K562 (cell line): ENCODE measurements at regions not wholly inside any gene's neighbourhood (a gene's known extent, or its start where the extent isn't known, plus 50 kb on each side); places are given as distances from the start of the nearest gene placed in this dataset.

Experiments
- ATAC-seq: fragments of 200-7000 bp; cut with Tn5 transposase; 3 replicates; pipeline ENCODE4 v1.9.1; 2020; ENCODE audit warnings: moderate library complexity
- BruUV-seq: library from RNA; stranded (reverse); fragments of 400-500 nt; replicated peaks from 2 replicates; lab custom pipeline; 2021; lab: Mats Ljungman, UMichigan
- CTCF ChIA-PET: fragments of 300-600 bp; formaldehyde crosslinking; extraction: SDS; loops from one replicate; lab custom pipeline; 2021; ENCODE audit warnings: low intra/inter-chr PET ratio; lab: Yijun Ruan, JAX
- POLR2A ChIA-PET: fragments of 300-600, 350-650 bp; sonication (Branson Sonifier 250); formaldehyde crosslinking; extraction: SDS; loops from one replicate; lab custom pipeline; 2021; ENCODE audit warnings: antibody characterized with exemption, inconsistent platforms; lab: Yijun Ruan, JAX
- DNase-seq, 4 experiments: peaks; one replicate each; pipeline versions ENCODE4 v3.0.0 to v3.0.0-alpha.2; 2011 to 2018; ENCODE audit warnings: low spot score in 3 of 4, mixed read lengths in 3 of 4; ENCODE audit errors: extremely low read depth in 1 of 4
- FAIRE-seq: peaks from 2 replicates; lab custom pipeline; 2011; peaks lifted over from hg19 to GRCh38; lab: Jason Lieb, UNC
- H2AFZ ChIP-seq: 2 replicates; pipeline ENCODE4 v1.6.0; 2011; ENCODE audit warnings: low read depth, low read length, control low read depth, inconsistent platforms
- H3K27ac ChIP-seq: fragments of 200-600 bp; 3 replicates; pipeline ENCODE4 v1.8.0; 2011; ENCODE audit warnings: low read depth, mild to moderate bottlenecking, control low read depth, inconsistent platforms, low read length, moderate library complexity, mixed read lengths; ENCODE audit errors: extremely low read depth
- H3K27me3 ChIP-seq, 2 experiments: fragments of 300-600 bp in 1 of 2; 2 replicates in 1 of 2; 3 replicates in 1 of 2; pipeline versions ENCODE4 v1.6.0 to v1.8.0; 2011; ENCODE audit warnings: inconsistent platforms in 2 of 2, low read length in 2 of 2, mild to moderate bottlenecking in 1 of 2, mixed read lengths in 1 of 2, moderate library complexity in 1 of 2; ENCODE audit not compliant: control insufficient read depth in 2 of 2, insufficient read depth in 2 of 2
- H3K36me3 ChIP-seq: fragments of 300-600 bp; 3 replicates; pipeline ENCODE4 v1.8.0; 2011; ENCODE audit warnings: mild to moderate bottlenecking, low read length, inconsistent platforms; ENCODE audit not compliant: control insufficient read depth, insufficient read depth
- H3K4me1 ChIP-seq, 2 experiments: fragments of 200-600 bp in 1 of 2; replicated peaks in 1 of 2; 2 replicates in 1 of 2; 3 replicates in 1 of 2; pipeline versions ENCODE4 v1.5.1 to v1.8.0; 2011; ENCODE audit warnings: inconsistent platforms in 2 of 2, low read length in 2 of 2, mild to moderate bottlenecking in 1 of 2, mixed read lengths in 1 of 2, moderate library complexity in 1 of 2; ENCODE audit not compliant: control insufficient read depth in 2 of 2, insufficient read depth in 2 of 2
- H3K4me2 ChIP-seq: 2 replicates; pipeline ENCODE4 v1.6.1; 2011; ENCODE audit warnings: low read length, control low read depth, inconsistent platforms, mixed read lengths; ENCODE audit not compliant: insufficient read depth
- H3K4me3 ChIP-seq: fragments of 200-600 bp; sonication (generic), shearing (Covaris generic); 2 replicates; pipeline ENCODE4 v1.5.1; 2016; ENCODE audit warnings: control low read depth, inconsistent platforms
- H3K79me2 ChIP-seq: fragments of 200-600 bp; 3 replicates; pipeline ENCODE4 v1.8.0; 2011; ENCODE audit warnings: low read length, inconsistent platforms; ENCODE audit not compliant: control insufficient read depth, insufficient read depth
- H3K9ac ChIP-seq, 2 experiments: 2 replicates each; pipeline versions ENCODE4 v1.6.0 to v1.6.1; 2011; ENCODE audit warnings: low read depth in 2 of 2, low read length in 2 of 2, control low read depth in 1 of 2, inconsistent platforms in 1 of 2, mild to moderate bottlenecking in 1 of 2, mixed read lengths in 1 of 2; ENCODE audit not compliant: insufficient read depth in 1 of 2
- H3K9me1 ChIP-seq: one replicate; pipeline ENCODE4 v1.6.0; 2011; ENCODE audit warnings: inconsistent platforms, mild to moderate bottlenecking, low read length, moderate library complexity; ENCODE audit not compliant: control insufficient read depth, insufficient read depth
- H3K9me3 ChIP-seq: replicated peaks from 2 replicates; pipeline ENCODE4 v1.5.1; 2011; ENCODE audit warnings: low read depth, low read length, inconsistent platforms; ENCODE audit not compliant: control insufficient read depth, insufficient read depth
- H4K20me1 ChIP-seq: replicated peaks from 2 replicates; pipeline ENCODE4 v1.6.1; 2011; ENCODE audit warnings: low read length, inconsistent platforms, mixed read lengths; ENCODE audit not compliant: control insufficient read depth, insufficient read depth
- ATF7 ChIP-seq: fragments of 450-650 bp; IDR thresholded peaks from 2 replicates; pipeline ENCODE4 v1.7.1; 2014; ENCODE audit warnings: mild to moderate bottlenecking, moderate library complexity
- CHCHD3 ChIP-seq: fragments of 250-450 bp; sonication (Bioruptor Pico); IDR thresholded peaks from 2 replicates; pipeline ENCODE4 v2.1.2; 2022; ENCODE audit warnings: mild to moderate bottlenecking
- FOXM1 ChIP-seq, 2 experiments: fragments of 450-650 bp in 1 of 2; sonication (generic) in 1 of 2; formaldehyde crosslinking in 1 of 2; IDR thresholded peaks; 2 replicates each; pipeline versions ENCODE4 v1.6.1 to v1.9.0; 2017 to 2022; ENCODE audit warnings: low read depth in 2 of 2, mild to moderate bottlenecking in 2 of 2, missing genetic modification reagents in 1 of 2, moderate library complexity in 1 of 2
- GATAD2B ChIP-seq: fragments of 450-650 bp; IDR thresholded peaks from 2 replicates; pipeline ENCODE4 v1.6.1; 2017; ENCODE audit warnings: mild to moderate bottlenecking, borderline replicate concordance
- HDAC8 ChIP-seq: fragments of 450-650 bp; IDR thresholded peaks from 2 replicates; pipeline ENCODE4 v1.6.1; 2016; ENCODE audit warnings: mild to moderate bottlenecking, missing genetic modification characterization, moderate library complexity, missing compliant biosample characterization
- JUND ChIP-seq, 2 experiments: IDR thresholded peaks; 2 replicates in 1 of 2; 3 replicates in 1 of 2; pipeline ENCODE4 v1.6.1; 2011; ENCODE audit warnings: borderline replicate concordance in 2 of 2, low read depth in 2 of 2, low read length in 2 of 2, improper control_type of control experiment in 1 of 2, missing biosample characterization in 1 of 2, missing genetic modification characterization in 1 of 2, missing genetic modification reagents in 1 of 2
- LARP7 ChIP-seq: fragments of 450-650 bp; IDR thresholded peaks from 2 replicates; pipeline ENCODE4 v1.6.1; 2016
- LCOR ChIP-seq: sonication (generic); formaldehyde crosslinking; IDR thresholded peaks from 2 replicates; pipeline ENCODE4 v1.8.0; 2022; ENCODE audit warnings: mild to moderate bottlenecking, missing genetic modification reagents
- MCM7 ChIP-seq, 2 experiments: fragments of 450-650 bp; IDR thresholded peaks; 2 replicates each; pipeline ENCODE4 v1.6.1; 2016 to 2018
- MTA1 ChIP-seq: fragments of 450-650 bp; IDR thresholded peaks from 2 replicates; pipeline ENCODE4 v1.6.1; 2017; ENCODE audit warnings: borderline replicate concordance
- SIN3B ChIP-seq: fragments of 450-650 bp; IDR thresholded peaks from 2 replicates; pipeline ENCODE4 v1.6.1; 2017; ENCODE audit warnings: low read depth, mild to moderate bottlenecking, moderate library complexity
- ZNF140 ChIP-seq: fragments of 250-450 bp; sonication (Bioruptor Pico); IDR thresholded peaks from 2 replicates; pipeline ENCODE4 v1.8.0; 2021; ENCODE audit warnings: moderate library complexity, mild to moderate bottlenecking, inconsistent platforms
- in situ Hi-C: fragments of 300-500 bp; cut with MboI; formaldehyde crosslinking; loops from 4 replicates; pipeline ENCODE4 v1.15.0; 2018; ENCODE audit warnings: inconsistent platforms, mixed read lengths
- intact Hi-C: fragments of 100-400 bp; cut with micrococcal nuclease; formaldehyde crosslinking; loops from 2 replicates; pipeline ENCODE4 v1.14.2; 2022
- TF ChIP-seq, protein P1 (sequence below): fragments of 250-450 bp; sonication (Bioruptor Pico); IDR thresholded peaks from 2 replicates; pipeline ENCODE4 v1.4.0; 2020; ENCODE audit warnings: borderline replicate concordance
- TF ChIP-seq, protein P2 (sequence below): fragments of 250-450 bp; sonication (Bioruptor Pico); IDR thresholded peaks from 2 replicates; pipeline ENCODE4 v1.5.0; 2021; ENCODE audit warnings: mild to moderate bottlenecking, borderline replicate concordance

DNA sequence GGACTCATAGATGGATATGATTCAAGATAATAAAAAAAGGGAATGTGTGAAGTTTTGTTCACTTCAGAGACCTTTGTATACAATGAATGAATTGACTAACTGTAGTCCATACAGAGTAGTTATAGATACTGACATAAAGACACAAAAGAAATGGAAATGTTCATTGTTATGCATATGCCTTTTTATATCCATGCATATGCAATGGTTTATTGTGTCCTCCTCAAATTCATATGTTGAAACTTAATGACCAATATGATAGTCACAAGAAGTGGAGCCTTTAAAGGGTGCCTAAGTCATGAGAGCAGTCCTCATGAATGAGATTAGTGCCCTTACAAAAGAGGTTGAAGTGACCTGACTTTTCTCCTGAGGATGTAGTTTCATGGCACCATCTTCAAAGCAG lies 467.5 kb upstream of the NDST4 start:
- Histone ChIP-seq H2AFZ (no peak overlapping the region), H3K79me2 (no peaks in the 10 kb centered on the region), H3K27ac (no peak overlapping the region), H4K20me1 (no peaks in the 10 kb centered on the region), H3K9ac (no peak overlapping the region), H3K4me1 (no peaks in the 10 kb centered on the region), H3K4me3 (no peak overlapping the region), H3K36me3 (no peaks in the 10 kb centered on the region), H3K27me3 (no peaks in the 10 kb centered on the region), H3K9me1 (no peaks in the 10 kb centered on the region), H3K9me3 (no peaks in the 10 kb centered on the region; the same call in 1 of the 2 replicates), H3K4me2 (no peak overlapping the region)
- in situ Hi-C loops = no loop called here
- ATAC-seq = no peak
- no TSS peak for BruUV-seq
- FAIRE-seq = no peak
- ChIA-PET CTCF (no interaction called here), POLR2A (no interaction called here)
- intact Hi-C loops = loop anchor here (5.0 kb wide), 1 partner anchor 659 kb away; no protein-coding TSS in a partner anchor
- TF ChIP-seq LARP7 (no peak), HDAC8 (no peak), ATF7 (no peak), ZNF140 (CRISPR knock-in tag) (no peak), JUND (IDR thresholded peaks at IDR 0.05; ENCODE audit: borderline replicate concordance, low read depth, low read length) (no peak), JUND (tag; IDR thresholded peaks at IDR 0.05; ENCODE audit: borderline replicate concordance, low read depth, low read length) (no peak), LCOR (CRISPR knock-in tag) (no peak), SIN3B (no peak), FOXM1 (IDR thresholded peaks at IDR 0.05; ENCODE audit: low read depth) (no peak), FOXM1 (CRISPR knock-in tag; IDR thresholded peaks at IDR 0.05; ENCODE audit: low read depth) (no peak), GATAD2B (no peak), MCM7 (IDR thresholded peaks at IDR 0.05) (no peak), CHCHD3 (CRISPR knock-in tag) (no peak), MTA1 (no peak)
- TF ChIP-seq, protein P1, sequence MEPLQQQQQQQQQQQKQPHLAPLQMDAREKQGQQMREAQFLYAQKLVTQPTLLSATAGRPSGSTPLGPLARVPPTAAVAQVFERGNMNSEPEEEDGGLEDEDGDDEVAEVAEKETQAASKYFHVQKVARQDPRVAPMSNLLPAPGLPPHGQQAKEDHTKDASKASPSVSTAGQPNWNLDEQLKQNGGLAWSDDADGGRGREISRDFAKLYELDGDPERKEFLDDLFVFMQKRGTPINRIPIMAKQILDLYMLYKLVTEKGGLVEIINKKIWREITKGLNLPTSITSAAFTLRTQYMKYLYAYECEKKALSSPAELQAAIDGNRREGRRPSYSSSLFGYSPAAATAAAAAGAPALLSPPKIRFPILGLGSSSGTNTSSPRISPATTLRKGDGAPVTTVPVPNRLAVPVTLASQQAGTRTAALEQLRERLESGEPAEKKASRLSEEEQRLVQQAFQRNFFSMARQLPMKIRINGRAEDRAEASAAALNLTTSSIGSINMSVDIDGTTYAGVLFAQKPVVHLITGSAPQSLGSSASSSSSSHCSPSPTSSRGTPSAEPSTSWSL (CRISPR knock-in tag) = no peak
- TF ChIP-seq, protein P2, sequence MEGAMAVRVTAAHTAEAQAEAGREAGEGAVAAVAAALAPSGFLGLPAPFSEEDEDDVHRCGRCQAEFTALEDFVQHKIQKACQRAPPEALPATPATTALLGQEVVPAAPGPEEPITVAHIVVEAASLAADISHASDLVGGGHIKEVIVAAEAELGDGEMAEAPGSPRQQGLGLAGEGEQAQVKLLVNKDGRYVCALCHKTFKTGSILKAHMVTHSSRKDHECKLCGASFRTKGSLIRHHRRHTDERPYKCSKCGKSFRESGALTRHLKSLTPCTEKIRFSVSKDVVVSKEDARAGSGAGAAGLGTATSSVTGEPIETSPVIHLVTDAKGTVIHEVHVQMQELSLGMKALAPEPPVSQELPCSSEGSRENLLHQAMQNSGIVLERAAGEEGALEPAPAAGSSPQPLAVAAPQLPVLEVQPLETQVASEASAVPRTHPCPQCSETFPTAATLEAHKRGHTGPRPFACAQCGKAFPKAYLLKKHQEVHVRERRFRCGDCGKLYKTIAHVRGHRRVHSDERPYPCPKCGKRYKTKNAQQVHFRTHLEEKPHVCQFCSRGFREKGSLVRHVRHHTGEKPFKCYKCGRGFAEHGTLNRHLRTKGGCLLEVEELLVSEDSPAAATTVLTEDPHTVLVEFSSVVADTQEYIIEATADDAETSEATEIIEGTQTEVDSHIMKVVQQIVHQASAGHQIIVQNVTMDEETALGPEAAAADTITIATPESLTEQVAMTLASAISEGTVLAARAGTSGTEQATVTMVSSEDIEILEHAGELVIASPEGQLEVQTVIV (CRISPR knock-in tag) = no peak
- DNase-seq = no peak
